ENCODE measurements at regions not wholly inside any gene's neighbourhood (a gene's known extent, or its start where the extent isn't known, plus 50 kb on each side); places are given as distances from the start of the nearest gene placed in this dataset.

DNA sequence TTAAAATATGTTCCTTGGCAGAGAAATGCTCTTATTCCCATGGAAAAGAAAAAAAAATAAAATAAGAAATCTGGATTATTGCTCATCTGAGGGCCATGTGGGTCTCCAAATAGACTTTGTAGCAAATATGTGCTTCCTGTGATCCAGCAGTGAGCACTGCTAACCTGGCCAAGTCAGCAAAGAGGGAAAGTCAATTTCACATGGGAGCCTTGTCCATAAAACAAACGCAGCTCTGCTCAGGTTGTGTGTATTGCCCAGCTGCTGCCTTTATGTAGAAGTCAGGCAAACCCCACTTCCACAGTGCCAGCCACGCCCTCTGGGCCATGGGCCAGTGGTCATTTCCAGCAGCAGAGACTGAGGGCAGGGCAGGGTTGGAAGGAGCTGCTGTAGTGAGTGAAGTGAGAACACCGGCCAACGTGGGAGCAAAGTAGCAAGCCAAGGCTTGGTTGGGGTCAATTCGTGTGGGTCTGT lies 174.3 kb downstream of the LYPLAL1 start:
- TF ChIP-seq, protein P1, sequence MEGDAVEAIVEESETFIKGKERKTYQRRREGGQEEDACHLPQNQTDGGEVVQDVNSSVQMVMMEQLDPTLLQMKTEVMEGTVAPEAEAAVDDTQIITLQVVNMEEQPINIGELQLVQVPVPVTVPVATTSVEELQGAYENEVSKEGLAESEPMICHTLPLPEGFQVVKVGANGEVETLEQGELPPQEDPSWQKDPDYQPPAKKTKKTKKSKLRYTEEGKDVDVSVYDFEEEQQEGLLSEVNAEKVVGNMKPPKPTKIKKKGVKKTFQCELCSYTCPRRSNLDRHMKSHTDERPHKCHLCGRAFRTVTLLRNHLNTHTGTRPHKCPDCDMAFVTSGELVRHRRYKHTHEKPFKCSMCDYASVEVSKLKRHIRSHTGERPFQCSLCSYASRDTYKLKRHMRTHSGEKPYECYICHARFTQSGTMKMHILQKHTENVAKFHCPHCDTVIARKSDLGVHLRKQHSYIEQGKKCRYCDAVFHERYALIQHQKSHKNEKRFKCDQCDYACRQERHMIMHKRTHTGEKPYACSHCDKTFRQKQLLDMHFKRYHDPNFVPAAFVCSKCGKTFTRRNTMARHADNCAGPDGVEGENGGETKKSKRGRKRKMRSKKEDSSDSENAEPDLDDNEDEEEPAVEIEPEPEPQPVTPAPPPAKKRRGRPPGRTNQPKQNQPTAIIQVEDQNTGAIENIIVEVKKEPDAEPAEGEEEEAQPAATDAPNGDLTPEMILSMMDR (IDR thresholded peaks at IDR 0.05), result no peak
- no peak for TF ChIP-seq POLR2A (IDR thresholded peaks at IDR 0.05)
